HG03280 (cell line): ENCODE measurements at regions not wholly inside any gene's neighbourhood (a gene's known extent, or its start where the extent isn't known, plus 50 kb on each side); places are given as distances from the start of the nearest gene placed in this dataset.
"Not testable (repeated sequence)": the region's sequence is repeated elsewhere in the genome, so short reads cannot be mapped to it uniquely, and the experiment has no call there.

ENCODE experiments used
- ATAC-seq: cut with Tn5 transposase; IDR thresholded peaks from one replicate; pipeline ENCODE4 v1.9.1; 2021; ENCODE audit warnings: mild to moderate bottlenecking, moderate library complexity; ENCODE audit not compliant: unreplicated experiment

GRCh38 chr6:115310156-115310555 is 750.5 kb downstream of the FRK start:
- no peak for ATAC-seq

- ATAC-seq: no peak
These were observed 758.0 kb downstream of the FRK start for GRCh38 chr6:115302731-115303130.

- ATAC-seq: no peak
These were observed 773.2 kb downstream of the FRK start for GRCh38 chr6:115287467-115287866.

DNA sequence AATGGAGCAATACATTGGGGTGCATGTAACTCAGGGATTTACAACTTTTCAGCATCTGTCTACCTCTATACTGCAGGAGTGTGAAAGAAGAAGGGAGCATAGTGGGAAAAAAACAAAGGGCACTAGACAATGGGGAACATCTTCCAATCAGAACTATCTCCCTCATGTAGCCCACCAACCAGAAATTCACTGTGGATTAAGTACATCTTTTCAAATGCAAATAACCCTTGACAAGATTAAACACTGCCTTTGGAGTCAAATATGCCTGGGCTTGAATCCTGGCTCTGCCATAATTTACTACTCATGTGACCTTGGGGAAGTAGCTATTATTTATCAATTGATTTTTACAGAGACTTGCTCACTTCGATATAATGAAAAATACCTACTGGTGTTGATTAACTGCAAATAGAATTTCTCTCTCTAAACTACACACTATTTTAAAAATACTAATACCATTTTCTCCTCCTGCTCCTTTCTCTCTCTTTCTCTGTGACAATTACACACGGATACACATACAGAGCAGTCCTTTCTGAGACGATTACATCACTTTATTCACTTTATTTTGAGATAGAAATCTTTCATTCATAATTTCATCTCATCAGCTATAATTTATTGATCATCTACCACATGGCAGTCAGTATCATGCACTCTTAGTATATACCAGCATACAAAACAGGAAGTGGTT is 783.7 kb downstream of the FRK start:
- no peak for ATAC-seq

DNA sequence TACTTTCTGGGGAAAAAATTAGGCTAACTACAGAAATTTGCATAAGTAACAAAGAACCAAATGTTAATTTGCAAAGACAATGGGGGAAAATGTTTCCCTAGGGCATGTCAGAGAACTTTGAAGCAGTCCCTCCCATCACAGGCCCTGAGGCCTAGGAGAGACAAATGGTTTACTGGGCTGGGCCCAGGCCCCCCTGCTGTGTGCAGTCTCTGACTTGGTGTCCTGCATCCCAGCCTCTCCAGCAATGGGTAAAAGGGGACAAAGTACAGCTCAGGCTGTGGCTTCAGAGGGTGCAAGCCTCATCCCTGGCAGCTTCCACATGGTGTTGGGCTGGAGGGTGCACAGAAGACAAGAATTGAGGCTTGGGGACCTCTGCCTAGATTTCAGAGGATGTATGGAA is 788.4 kb downstream of the FRK start:
- ATAC-seq: no peak

DNA sequence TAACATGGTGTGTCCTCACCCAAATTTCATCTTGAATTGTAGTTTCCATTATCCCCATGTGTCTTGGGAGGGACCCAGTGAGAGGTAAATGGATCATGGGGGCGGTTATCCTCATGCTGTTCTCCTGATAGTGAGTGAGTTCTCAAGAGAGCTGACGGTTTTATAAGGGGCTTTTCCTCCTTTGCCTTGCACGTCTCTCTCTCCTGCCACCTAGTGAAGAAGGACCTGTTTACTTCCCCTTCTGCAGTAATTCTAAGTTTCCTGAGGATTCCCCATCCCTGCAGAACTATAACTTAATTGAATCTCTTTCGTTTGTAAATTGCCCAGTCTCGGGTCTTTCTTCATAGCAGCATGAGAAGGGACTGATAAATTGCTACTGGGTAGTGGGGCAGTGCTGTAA is 789.3 kb downstream of the FRK start:
- ATAC-seq: no peak

DNA sequence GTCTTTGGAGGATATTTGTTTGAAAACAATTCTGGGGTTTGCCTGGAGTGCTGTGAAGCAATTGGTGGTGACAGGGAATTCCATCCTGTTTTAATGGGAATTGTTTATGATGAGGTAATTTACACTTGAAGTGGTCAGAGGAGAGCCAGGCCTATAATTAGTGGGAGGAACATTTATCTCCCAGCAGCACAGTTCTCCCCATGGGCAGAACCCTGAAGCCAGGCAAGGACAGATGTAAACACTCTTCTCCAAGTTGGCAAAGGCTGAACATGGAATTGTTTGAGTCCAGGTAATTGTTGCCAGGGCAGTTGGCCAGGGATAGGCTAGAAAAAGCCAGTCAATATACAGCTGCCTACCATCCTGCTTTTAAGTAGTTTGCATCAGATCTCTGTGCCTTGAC is 789.7 kb downstream of the FRK start:
- no peak for ATAC-seq

DNA sequence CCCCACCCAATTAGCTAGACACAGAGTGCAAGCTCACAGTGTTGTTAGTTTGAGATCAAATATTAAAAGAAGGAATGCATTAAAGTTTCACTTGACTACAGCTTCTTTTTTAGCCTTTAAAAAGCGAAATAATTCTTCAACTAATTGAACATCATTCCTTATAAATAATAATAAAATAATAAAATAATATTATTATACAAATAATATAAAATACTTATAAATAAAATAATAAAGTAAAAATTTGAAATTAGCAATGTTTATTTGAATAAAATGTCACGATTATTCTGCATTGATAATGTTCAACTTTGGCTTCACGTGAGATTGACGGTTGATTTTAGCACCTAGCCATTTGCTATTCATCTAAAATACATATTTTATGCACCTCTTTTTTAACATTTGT is 819.3 kb downstream of the FRK start:
- no peak for ATAC-seq

GRCh38 chr6:115221198-115221597 is 839.5 kb downstream of the FRK start:
- ATAC-seq: no peak

- ATAC-seq: no peak
These were observed 840.0 kb downstream of the FRK start for GRCh38 chr6:115220551-115221159.

- no peak for ATAC-seq
These were observed 841.0 kb downstream of the FRK start for GRCh38 chr6:115219645-115220044.

DNA sequence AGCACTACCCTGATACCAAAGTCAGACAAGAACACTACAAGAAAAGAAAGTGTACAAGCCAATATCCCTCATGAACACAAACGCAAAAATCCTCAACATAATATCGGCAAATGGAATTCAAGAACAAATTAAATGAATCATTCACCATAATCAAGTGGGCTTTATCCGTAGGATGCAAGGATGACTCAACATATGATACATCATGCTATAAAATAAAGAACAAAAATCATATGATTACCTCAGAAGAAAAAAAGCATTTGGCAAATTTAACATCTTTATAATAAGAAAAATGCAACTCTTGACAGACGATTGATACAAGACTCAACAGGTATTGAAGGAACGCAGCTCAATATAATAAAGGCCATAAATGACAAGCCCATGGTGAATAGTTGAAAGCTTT is 843.9 kb downstream of the FRK start:
- ATAC-seq: no peak

DNA sequence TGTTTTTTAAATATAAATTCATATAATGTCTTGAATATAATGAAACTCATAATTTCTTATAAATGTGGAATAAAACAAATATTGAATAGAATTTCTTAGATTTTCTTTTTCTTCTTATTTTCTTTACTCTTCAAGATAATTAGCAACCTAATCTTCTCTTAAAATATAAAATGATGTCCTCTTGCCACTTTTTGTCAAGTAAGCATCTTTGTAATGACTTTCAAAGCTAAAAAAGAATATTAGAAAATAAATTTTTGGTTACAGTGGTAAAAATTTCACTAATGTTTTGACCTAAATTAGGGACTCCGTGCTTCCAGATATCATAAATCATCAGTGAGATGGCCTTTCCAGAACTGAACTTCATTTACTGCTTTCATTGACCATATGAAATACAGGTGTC is 846.4 kb downstream of the FRK start:
- no peak for ATAC-seq

DNA sequence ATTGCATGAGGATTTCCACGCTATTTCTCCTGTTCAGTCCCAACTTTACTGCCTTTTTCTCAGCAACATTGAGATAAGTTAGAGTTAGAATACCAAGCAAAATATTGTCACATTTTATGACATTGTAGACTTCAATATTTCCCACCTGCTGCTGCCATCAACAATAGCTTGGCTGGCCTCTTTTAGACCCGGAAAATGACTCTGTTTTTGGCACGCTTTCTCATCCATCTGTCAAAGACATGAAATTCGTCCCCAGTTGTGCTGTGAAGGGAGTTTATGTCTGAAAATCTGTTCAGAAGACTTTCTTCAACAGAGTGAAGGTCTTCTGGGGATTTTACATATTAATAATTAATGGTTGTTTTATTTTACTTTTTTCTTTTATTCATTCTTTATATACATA is 857.3 kb downstream of the FRK start:
- no peak for ATAC-seq

DNA sequence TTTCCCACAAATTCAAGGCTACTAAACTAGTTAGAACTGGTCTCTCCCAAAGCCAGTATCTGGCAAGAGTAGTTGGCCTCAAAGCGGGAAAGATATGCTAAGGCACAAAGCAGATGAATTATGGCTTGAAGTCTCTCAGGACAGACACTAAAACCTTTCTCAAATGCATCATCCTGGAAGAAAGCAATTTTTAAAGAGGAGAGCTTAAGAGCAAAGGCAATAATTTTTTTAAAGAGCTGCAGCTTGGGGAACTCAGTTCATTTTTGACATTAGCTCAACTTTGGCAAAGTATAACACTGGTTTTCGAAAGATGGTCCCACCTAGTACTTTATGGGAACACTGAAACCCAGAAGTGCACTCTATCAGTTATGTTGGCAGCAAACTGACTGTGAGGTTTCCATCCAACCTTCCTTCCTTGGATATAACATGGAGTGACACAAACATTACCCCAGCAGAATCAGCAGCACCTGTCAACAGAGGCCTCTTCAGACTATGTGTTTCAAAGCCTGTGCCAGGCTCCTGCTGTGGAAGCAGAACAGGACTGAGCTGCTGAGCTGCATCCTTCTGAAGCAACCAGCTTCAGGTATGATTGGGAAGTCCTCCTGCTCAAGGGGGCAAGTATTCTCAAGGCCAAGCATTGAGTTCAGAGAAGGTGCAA is 852.3 kb upstream of the HS3ST5 start:
- ATAC-seq: no peak

DNA sequence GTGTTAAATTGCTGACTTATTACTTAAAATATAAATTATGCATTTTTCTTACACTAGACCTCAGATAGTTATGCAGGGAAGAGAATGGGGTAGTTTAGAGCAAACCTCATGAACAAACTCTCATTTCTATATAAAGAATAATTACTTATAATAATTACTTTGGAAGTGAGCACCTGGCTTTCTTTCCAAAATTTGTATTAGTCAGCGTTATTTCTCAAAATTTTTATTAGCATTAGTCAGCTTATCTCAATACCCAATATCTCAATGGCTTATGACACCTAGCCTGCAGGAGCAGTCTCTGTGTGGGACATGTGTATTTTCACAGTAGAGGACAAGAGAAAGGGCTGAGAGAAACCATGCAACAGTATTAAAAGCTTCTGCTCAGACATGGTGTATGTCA is 849.2 kb upstream of the HS3ST5 start:
- no peak for ATAC-seq

DNA sequence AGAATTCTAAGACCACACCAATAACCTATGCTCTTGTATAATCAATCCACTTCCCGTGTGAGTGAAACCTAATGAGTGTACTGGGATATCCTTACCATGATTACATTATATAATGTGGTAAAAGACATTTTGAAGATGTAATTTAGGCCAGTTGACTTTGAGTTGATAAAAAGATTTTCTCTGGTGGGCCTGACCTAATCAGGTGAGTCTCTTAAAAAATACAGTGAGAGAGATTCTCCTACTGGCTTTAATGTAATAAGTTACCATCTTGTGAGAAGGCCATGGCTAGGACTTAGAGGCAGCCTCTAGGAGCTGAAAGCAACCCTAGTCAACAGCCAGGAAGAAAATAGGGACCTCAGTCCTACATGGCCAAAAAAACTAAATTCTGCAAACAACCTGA is 847.7 kb upstream of the HS3ST5 start:
- no peak for ATAC-seq

DNA sequence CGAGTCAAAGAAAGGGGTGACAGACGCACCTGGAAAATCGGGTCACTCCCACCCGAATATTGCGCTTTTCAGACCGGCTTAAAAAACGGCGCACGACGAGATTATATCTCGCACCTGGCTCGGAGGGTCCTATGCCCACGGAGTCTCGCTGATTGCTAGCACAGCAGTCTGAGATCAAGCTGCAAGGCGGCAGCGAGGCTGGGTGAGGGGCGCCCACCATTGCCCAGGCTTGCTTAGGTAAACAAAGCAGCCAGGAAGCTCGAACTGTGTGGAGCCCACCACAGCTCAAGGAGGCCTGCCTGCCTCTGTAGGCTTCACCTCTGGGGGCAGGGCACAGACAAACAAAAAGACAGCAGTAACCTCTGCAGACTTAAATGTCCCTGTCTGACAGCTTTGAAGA is 832.6 kb upstream of the HS3ST5 start:
- ATAC-seq: not testable (repeated sequence)

GRCh38 chr6:115165912-115166311 is 823.1 kb upstream of the HS3ST5 start:
- not testable (repeated sequence) for ATAC-seq

DNA sequence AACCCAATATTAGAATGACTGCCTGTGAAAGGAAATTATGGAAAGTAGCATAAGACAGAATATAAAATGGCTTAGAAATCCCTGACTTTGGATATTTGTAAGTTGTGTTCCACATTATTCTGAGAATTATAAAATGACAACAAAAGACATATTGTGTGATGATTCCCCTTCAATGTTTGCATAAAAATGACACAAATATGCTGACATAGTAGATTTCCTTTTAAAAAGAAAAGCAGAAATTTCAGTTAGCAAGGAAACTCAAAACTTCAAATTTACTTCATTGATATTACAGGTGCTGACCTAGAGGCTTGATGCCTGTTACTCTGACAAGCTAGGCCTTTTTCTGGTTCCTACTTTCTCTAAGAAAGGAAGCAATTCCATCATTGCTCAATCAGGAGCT is 816.9 kb upstream of the HS3ST5 start:
- ATAC-seq: no peak

DNA sequence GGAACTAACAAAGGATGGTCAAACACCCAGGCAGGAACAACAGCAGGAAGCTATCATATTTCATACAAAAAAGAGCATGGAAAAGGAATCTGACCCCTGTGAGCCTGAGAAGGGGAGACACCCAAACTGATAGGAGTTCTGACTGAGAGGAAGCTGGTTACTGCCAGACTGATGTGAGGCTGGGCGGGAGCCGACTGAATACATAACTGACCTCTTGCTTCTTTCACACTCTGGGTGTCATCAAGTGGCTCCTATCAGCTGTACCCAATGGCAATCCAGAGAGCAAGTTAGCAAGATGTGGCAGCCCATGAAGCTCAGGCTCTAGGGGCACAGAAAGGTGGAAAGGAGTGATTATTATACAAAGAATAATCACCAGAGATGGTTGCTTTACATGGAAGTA is 795.1 kb upstream of the HS3ST5 start:
- ATAC-seq: no peak

DNA sequence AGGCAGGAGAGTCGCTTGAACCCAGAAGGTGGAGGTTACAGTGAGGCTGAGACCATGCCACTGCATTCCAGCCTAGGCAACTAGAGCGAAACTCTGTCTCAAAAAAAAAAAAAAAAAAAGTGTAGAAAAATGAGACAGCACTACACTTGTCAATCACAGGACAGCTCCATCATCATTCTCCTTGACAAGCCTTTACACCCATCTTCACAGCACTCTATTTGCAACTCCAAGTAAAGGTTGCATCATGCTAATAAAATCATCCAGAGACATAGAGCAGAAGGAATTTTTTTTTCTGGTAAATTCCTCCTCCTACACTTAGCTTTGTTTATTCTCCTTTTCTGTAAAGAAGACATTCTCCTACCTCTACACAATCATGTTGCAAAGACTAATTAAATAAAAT is 791.0 kb upstream of the HS3ST5 start:
- ATAC-seq: no peak
